Mesothelial cell of epicardium (in vitro differentiated cells): ENCODE measurements at regions not wholly inside any gene's neighbourhood (a gene's known extent, or its start where the extent isn't known, plus 50 kb on each side); places are given as distances from the start of the nearest gene placed in this dataset.

Experiments used
- DNase-seq, 2 experiments: peaks; one replicate each; pipeline ENCODE4 v3.0.0; 2021; ENCODE audit warnings: low spot score in 2 of 2; ENCODE audit not compliant: unreplicated experiment in 2 of 2
- H3K27ac Mint-ChIP-seq: 2 replicates; pipeline ENCODE4 v1.8.0; 2021; ENCODE audit warnings: mixed read lengths
- H3K27me3 Mint-ChIP-seq: 2 replicates; pipeline ENCODE4 v1.8.0; 2021; ENCODE audit warnings: low read depth, mixed read lengths
- H3K36me3 Mint-ChIP-seq: 2 replicates; pipeline ENCODE4 v1.8.0; 2021; ENCODE audit warnings: mixed read lengths
- H3K4me1 Mint-ChIP-seq: 2 replicates; pipeline ENCODE4 v1.8.0; 2021; ENCODE audit warnings: mixed read lengths
- H3K4me3 Mint-ChIP-seq: 2 replicates; pipeline ENCODE4 v1.8.0; 2021; ENCODE audit warnings: mild to moderate bottlenecking, moderate library complexity, mixed read lengths
- H3K9me3 Mint-ChIP-seq: 2 replicates; pipeline ENCODE4 v1.8.0; 2021; ENCODE audit warnings: mixed read lengths
- CTCF ChIP-seq: fragments of 200-600 bp; sonication (generic); IDR thresholded peaks from one replicate; pipeline ENCODE4 v1.5.0; 2021; ENCODE audit warnings: antibody characterized with exemption; ENCODE audit not compliant: unreplicated experiment

GRCh38 chr2:175490360-175490791, 308.9 kb upstream of the ATP5MC3 start:
- Mint-ChIP-seq H3K36me3 (no peaks in the 10 kb centered on the region), H3K27me3 (no peaks in the 10 kb centered on the region), H3K27ac (no peak overlapping the region), H3K4me3 (no peak overlapping the region), H3K9me3 (peaks cover 9% of the 10 kb centered on the region), H3K4me1 (peaks cover 4% of the 10 kb centered on the region)
- DNase-seq: no peak
- no peak for TF ChIP-seq CTCF

GRCh38 chr2:175478096-175478768, 296.7 kb upstream of the ATP5MC3 start:
- peaks cover 2% of the 10 kb centered on the region for H3K27me3 Mint-ChIP-seq
- H3K9me3 Mint-ChIP-seq: no peaks in the 10 kb centered on the region
- DNase-seq: no peak
- no peaks in the 10 kb centered on the region for H3K36me3 Mint-ChIP-seq
- H3K4me3 Mint-ChIP-seq: no peak overlapping the region
- TF ChIP-seq CTCF: no peak
- no peaks in the 10 kb centered on the region for H3K4me1 Mint-ChIP-seq
- H3K27ac Mint-ChIP-seq: no peak overlapping the region

GRCh38 chr2:175476948-175477347, 295.4 kb upstream of the ATP5MC3 start:
- Mint-ChIP-seq H3K27me3 (peaks cover 2% of the 10 kb centered on the region), H3K27ac (no peak overlapping the region), H3K9me3 (peaks cover 2% of the 10 kb centered on the region), H3K36me3 (no peaks in the 10 kb centered on the region), H3K4me3 (no peak overlapping the region), H3K4me1 (no peaks in the 10 kb centered on the region)
- no peak for DNase-seq
- TF ChIP-seq CTCF: no peak

GRCh38 chr2:175476374-175476773, 294.9 kb upstream of the ATP5MC3 start:
- no peak overlapping the region for H3K27ac Mint-ChIP-seq
- no peak for TF ChIP-seq CTCF
- no peaks in the 10 kb centered on the region for H3K4me1 Mint-ChIP-seq
- no peak overlapping the region for H3K4me3 Mint-ChIP-seq
- H3K9me3 Mint-ChIP-seq: peaks cover 6% of the 10 kb centered on the region
- peaks cover 2% of the 10 kb centered on the region for H3K27me3 Mint-ChIP-seq
- no peaks in the 10 kb centered on the region for H3K36me3 Mint-ChIP-seq
- no peak for DNase-seq

- Mint-ChIP-seq H3K36me3 (no peaks in the 10 kb centered on the region), H3K9me3 (peaks cover 6% of the 10 kb centered on the region), H3K27me3 (peaks cover 2% of the 10 kb centered on the region), H3K27ac (no peak overlapping the region), H3K4me3 (no peak overlapping the region), H3K4me1 (no peaks in the 10 kb centered on the region)
- no peak for DNase-seq
- TF ChIP-seq CTCF: no peak
Measured at GRCh38 chr2:175475130-175475529, 293.6 kb upstream of the ATP5MC3 start.
